ENCODE measurements at regions not wholly inside any gene's neighbourhood (a gene's known extent, or its start where the extent isn't known, plus 50 kb on each side); places are given as distances from the start of the nearest gene placed in this dataset.

DNA sequence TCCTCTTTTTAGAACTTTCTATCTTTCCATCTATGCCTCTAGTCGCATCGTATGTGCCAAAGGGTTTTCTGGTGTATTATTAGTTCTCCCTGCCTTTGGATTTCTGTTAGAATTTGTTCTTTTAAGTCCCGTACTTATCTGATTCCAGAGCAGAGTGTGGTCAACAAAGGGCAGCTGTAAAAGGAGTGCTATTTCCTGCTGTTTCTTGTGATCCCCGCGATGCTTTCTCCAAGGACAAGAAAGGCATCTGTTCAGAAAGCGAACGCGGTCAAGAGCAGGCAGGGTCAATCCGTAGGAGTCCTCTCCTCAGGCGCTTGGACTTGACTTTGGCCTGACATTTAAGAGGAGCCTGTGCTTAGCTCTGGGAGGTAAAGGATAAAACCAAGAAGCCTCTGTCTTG, 1152.1 kb upstream of the AUTS2 start:
- TF ChIP-seq EZH2 (IDR thresholded peaks at IDR 0.05; ENCODE audit: borderline replicate concordance, low read depth, low read length, severe bottlenecking): no peak
- TF ChIP-seq, protein P1, sequence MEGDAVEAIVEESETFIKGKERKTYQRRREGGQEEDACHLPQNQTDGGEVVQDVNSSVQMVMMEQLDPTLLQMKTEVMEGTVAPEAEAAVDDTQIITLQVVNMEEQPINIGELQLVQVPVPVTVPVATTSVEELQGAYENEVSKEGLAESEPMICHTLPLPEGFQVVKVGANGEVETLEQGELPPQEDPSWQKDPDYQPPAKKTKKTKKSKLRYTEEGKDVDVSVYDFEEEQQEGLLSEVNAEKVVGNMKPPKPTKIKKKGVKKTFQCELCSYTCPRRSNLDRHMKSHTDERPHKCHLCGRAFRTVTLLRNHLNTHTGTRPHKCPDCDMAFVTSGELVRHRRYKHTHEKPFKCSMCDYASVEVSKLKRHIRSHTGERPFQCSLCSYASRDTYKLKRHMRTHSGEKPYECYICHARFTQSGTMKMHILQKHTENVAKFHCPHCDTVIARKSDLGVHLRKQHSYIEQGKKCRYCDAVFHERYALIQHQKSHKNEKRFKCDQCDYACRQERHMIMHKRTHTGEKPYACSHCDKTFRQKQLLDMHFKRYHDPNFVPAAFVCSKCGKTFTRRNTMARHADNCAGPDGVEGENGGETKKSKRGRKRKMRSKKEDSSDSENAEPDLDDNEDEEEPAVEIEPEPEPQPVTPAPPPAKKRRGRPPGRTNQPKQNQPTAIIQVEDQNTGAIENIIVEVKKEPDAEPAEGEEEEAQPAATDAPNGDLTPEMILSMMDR (IDR thresholded peaks at IDR 0.05; ENCODE audit: borderline replicate concordance, extremely low read depth, low read length, poor library complexity, severe bottlenecking): no peak
- Histone ChIP-seq H4K20me1 (ENCODE audit: insufficient read depth, low read length) (no peaks in the 10 kb centered on the region), H2AFZ (ENCODE audit: low read depth, low read length) (no peak overlapping the region), H3K4me1 (ENCODE audit: insufficient read depth, low read length) (no peaks in the 10 kb centered on the region), H3K9ac (ENCODE audit: low read depth, low read length) (no peak overlapping the region), H3K79me2 (ENCODE audit: insufficient read depth, low read length) (no peaks in the 10 kb centered on the region), H3K4me2 (ENCODE audit: insufficient read depth, low read length) (no peak overlapping the region), H3K27me3 (ENCODE audit: insufficient read depth, low read length, poor library complexity) (no peaks in the 10 kb centered on the region), H3K4me3 (ENCODE audit: low read depth in 1 of 2, low read length in 2 of 2) (no peak overlapping the region), H3K27ac (ENCODE audit: low read length) (no peak overlapping the region), H3K9me3 (ENCODE audit: insufficient read depth, low read length, severe bottlenecking) (peaks cover 2% of the 10 kb centered on the region), H3K36me3 (ENCODE audit: insufficient read depth, low read length) (no peaks in the 10 kb centered on the region)
- no peak for ATAC-seq (ENCODE audit: insufficient read depth, low read depth)
- DNase-seq: no peak

DNA sequence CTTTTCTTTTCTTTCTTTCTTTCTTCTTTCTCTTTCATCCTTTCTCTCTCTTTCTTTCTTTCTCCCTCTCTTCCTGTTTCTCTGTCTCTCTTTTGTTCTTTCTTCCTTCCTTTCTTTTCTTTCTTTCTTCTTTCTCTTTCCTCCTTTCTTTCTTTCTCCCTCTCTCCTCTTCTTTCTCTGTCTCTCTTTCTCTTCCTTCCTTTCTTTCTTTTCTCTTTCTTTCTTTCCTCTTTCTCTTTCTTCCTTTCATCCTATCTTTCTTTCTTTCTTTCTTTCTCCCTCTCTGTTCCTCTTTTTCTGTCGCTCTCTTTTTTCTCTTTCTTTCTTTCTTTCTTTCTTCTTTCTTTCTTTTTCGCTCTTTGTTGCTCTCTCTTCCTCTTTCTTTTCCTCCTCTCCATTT, 1149.2 kb upstream of the AUTS2 start:
- TF ChIP-seq, protein P1 (IDR thresholded peaks at IDR 0.05; ENCODE audit: borderline replicate concordance, extremely low read depth, low read length, poor library complexity, severe bottlenecking): no peak
- TF ChIP-seq EZH2 (IDR thresholded peaks at IDR 0.05; ENCODE audit: borderline replicate concordance, low read depth, low read length, severe bottlenecking): no peak
- Histone ChIP-seq H3K9ac (ENCODE audit: low read depth, low read length) (no peak overlapping the region), H3K9me3 (ENCODE audit: insufficient read depth, low read length, severe bottlenecking) (peaks cover 8% of the 10 kb centered on the region), H3K27ac (ENCODE audit: low read length) (no peak overlapping the region), H3K4me1 (ENCODE audit: insufficient read depth, low read length) (no peaks in the 10 kb centered on the region), H3K36me3 (ENCODE audit: insufficient read depth, low read length) (no peaks in the 10 kb centered on the region), H3K79me2 (ENCODE audit: insufficient read depth, low read length) (no peaks in the 10 kb centered on the region), H3K4me3 (ENCODE audit: low read depth in 1 of 2, low read length in 2 of 2) (no peak overlapping the region), H4K20me1 (ENCODE audit: insufficient read depth, low read length) (no peaks in the 10 kb centered on the region), H3K27me3 (ENCODE audit: insufficient read depth, low read length, poor library complexity) (no peaks in the 10 kb centered on the region), H3K4me2 (ENCODE audit: insufficient read depth, low read length) (no peak overlapping the region), H2AFZ (ENCODE audit: low read depth, low read length) (no peak overlapping the region)
- ATAC-seq (ENCODE audit: insufficient read depth, low read depth) (no peak), DNase-seq (no peak)

DNA sequence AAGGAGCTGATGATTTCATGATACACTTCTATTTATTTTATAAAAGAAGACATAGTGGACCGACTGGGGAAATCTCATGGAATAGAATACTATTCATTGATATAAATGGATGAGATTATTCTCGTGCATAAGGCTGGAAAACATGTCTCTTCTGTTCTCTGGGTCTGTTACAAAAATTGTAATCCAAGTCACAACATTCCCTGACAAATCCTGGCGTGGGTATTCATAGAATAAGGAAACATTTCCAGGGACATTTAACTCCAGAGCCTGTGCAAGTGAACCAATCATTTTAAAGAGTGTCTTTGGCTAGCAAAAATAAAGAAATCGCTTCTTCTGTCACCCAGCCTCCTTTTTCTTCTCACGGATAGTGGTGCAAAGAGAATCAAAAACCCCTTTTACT, 1148.5 kb upstream of the AUTS2 start:
- no peaks in the 10 kb centered on the region for H3K36me3 ChIP-seq (ENCODE audit: insufficient read depth, low read length)
- no peak overlapping the region for H3K9ac ChIP-seq (ENCODE audit: low read depth, low read length)
- DNase-seq (no peak), ATAC-seq (ENCODE audit: insufficient read depth, low read depth) (no peak)
- H3K79me2 ChIP-seq (ENCODE audit: insufficient read depth, low read length): no peaks in the 10 kb centered on the region
- H3K4me3 ChIP-seq (ENCODE audit: low read depth in 1 of 2, low read length in 2 of 2): no peak overlapping the region
- no peaks in the 10 kb centered on the region for H4K20me1 ChIP-seq (ENCODE audit: insufficient read depth, low read length)
- no peak overlapping the region for H3K4me2 ChIP-seq (ENCODE audit: insufficient read depth, low read length)
- H2AFZ ChIP-seq (ENCODE audit: low read depth, low read length): no peak overlapping the region
- H3K27me3 ChIP-seq (ENCODE audit: insufficient read depth, low read length, poor library complexity): no peaks in the 10 kb centered on the region
- H3K4me1 ChIP-seq (ENCODE audit: insufficient read depth, low read length): no peaks in the 10 kb centered on the region
- H3K9me3 ChIP-seq (ENCODE audit: insufficient read depth, low read length, severe bottlenecking): peaks cover 8% of the 10 kb centered on the region
- H3K27ac ChIP-seq (ENCODE audit: low read length): no peak overlapping the region
- TF ChIP-seq, protein P1 (IDR thresholded peaks at IDR 0.05; ENCODE audit: borderline replicate concordance, extremely low read depth, low read length, poor library complexity, severe bottlenecking): no peak
- TF ChIP-seq EZH2 (IDR thresholded peaks at IDR 0.05; ENCODE audit: borderline replicate concordance, low read depth, low read length, severe bottlenecking): no peak

DNA sequence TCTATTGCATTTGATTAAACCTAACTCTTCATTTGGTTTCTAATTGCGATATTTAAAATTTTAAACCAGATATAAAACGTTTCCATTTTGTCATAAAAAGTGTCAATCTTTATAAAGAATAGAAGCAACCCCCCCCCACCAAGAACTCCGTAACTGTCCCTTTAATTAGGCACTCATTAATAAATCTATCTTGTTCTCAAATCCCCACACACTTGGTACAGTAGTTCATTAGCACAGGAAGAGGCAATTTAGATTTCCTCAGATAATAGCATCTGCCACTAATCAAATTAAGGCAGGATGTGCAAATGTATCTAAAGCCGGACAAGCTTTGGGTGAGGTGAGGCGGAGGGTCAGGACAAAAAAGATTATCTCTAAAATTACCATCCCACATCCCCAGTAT, 1143.3 kb upstream of the AUTS2 start:
- Histone ChIP-seq H3K27ac (ENCODE audit: low read length) (no peak overlapping the region), H4K20me1 (ENCODE audit: insufficient read depth, low read length) (no peaks in the 10 kb centered on the region), H3K4me2 (ENCODE audit: insufficient read depth, low read length) (no peak overlapping the region), H3K36me3 (ENCODE audit: insufficient read depth, low read length) (no peaks in the 10 kb centered on the region), H3K79me2 (ENCODE audit: insufficient read depth, low read length) (no peaks in the 10 kb centered on the region), H2AFZ (ENCODE audit: low read depth, low read length) (no peak overlapping the region), H3K9ac (ENCODE audit: low read depth, low read length) (no peak overlapping the region), H3K4me1 (ENCODE audit: insufficient read depth, low read length) (no peaks in the 10 kb centered on the region), H3K9me3 (ENCODE audit: insufficient read depth, low read length, severe bottlenecking) (peaks cover 8% of the 10 kb centered on the region), H3K4me3 (ENCODE audit: low read depth in 1 of 2, low read length in 2 of 2) (no peak overlapping the region), H3K27me3 (ENCODE audit: insufficient read depth, low read length, poor library complexity) (no peaks in the 10 kb centered on the region)
- no peak for TF ChIP-seq EZH2 (IDR thresholded peaks at IDR 0.05; ENCODE audit: borderline replicate concordance, low read depth, low read length, severe bottlenecking)
- TF ChIP-seq, protein P1 (IDR thresholded peaks at IDR 0.05; ENCODE audit: borderline replicate concordance, extremely low read depth, low read length, poor library complexity, severe bottlenecking): no peak
- ATAC-seq (ENCODE audit: insufficient read depth, low read depth) (no peak), DNase-seq (no peak)

Measured in DND-41 (cell line).